GM21381 (cell line): ENCODE measurements at regions not wholly inside any gene's neighbourhood (a gene's known extent, or its start where the extent isn't known, plus 50 kb on each side); places are given as distances from the start of the nearest gene placed in this dataset.
"Not testable (repeated sequence)": the region's sequence is repeated elsewhere in the genome, so short reads cannot be mapped to it uniquely, and the experiment has no call there.

Source experiments
- ATAC-seq: cut with Tn5 transposase; IDR thresholded peaks from one replicate; pipeline ENCODE4 v1.9.1; 2021; ENCODE audit warnings: mild to moderate bottlenecking, moderate library complexity; ENCODE audit not compliant: unreplicated experiment

DNA sequence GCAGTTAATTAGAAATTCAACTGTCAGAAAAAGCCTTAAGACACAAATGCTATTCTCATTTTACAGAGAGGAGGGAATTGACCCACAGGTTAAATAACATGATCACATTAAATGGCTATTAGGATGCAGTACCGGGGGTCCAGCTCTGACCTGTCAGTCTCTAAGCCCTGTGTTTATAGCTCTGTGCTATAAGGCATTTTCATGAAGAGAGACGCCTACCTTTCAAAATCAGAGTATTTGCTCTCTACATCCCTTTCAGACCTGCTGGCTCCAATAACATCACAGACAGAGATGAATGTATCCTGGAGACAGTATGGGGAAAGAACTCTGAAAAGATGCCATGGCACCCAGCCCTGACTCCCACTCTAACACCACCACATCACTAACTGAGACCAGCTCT, 189.9 kb upstream of the PRSS58 start:
- ATAC-seq, result no peak

DNA sequence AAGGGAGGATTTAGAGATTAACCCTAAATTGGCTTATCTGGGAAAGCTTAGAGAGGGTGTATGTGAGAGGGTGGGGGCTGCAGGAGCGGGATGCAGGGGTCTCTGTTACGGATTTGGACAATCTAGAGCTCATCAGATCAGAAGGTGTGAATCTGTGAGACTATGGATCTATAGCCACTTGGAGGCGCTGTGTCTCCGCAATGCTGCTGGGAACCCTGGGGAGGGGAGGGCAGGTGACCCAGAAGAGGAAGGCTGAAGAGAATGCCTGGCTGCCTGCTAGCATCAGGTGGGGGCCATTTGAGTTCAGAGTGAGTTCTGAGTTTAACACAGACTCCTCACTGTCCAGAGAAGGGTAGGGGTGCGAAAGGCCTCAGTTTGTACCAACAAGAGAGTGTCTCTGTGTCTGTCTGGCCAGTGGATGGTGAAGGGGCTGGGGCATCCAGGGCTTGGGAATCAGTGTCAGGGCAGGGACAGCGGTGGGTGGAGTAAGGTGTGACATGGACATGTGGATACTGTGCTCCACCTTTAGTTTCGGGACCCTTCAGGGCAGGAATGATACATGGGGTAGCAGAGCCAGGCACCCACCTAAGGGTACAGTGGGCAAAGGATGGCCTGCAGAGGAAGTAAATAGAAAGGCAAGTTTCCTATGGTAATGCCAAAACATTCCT, 187.3 kb upstream of the PRSS58 start:
- ATAC-seq, result no peak

DNA sequence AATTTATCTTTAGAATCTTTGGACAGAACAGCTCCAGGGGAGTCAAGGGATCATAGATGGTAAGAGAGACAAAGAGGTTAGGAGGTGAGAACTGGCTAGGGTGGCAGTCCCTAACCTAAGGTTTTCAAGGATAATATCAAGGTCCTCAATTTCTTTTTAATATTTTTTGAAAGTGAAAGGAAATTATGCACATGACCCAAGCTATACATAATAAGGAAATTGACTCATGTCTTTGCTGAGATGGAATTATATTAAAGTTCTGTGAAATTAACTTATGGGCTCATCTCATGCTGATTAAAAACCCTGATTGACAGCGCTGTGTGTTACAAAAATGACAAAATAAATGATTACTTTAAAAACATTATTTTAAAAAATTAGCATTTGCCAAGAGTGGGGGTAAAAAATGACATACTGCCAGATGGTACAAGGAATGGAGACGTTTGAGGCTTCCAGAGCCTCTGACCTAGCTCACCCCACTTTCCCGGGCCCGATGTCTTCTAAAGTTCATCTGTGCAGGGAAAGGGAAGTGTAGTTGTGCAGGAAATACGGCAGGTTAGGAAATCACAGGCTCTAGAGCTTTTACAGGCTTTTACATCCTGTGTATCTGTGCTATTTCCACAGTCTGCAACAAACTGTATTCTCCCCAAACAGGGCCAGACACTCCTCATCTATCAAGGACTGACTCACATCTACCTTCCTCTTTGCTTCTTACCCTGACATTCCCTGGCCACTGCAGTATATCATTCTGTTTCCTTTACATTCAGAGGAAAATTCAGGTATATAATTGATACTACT, 185.6 kb upstream of the PRSS58 start:
- ATAC-seq, result no peak

DNA sequence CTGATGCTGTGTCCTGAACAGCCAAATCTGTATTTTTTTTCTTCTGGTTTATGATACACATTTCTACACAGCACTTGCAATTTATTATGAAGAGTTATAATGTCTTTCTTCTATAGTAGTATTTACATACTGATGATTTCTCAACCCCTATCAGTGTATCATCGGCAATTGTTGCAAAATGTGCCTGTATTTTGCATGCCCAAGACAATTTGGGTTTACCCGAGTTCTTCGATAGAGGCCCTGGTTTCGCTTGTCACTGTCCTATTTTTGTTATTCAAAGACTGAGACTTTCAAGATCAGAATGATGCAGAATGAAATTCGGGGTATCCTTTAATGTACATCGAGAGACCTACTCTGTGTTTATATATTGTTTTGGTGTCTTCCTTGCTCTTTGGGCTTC, 184.5 kb upstream of the PRSS58 start:
- no peak for ATAC-seq

DNA sequence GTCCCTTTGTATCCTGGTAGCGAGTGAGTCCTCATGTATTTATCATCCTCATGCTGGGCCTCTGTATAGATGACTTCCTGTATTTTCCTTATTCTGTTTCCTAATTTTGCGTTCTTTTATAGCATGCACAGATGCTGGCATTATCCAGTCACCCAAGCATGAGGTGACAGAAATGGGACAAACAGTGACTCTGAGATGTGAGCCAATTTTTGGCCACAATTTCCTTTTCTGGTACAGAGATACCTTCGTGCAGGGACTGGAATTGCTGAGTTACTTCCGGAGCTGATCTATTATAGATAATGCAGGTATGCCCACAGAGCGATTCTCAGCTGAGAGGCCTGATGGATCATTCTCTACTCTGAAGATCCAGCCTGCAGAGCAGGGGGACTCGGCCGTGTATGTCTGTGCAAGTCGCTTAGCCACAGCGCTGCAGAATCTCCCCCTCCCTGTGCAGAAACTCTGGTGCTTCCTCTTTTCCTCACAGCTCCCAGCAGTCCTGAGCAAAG, 183.1 kb upstream of the PRSS58 start:
- peak; percentile 46 for ATAC-seq

DNA sequence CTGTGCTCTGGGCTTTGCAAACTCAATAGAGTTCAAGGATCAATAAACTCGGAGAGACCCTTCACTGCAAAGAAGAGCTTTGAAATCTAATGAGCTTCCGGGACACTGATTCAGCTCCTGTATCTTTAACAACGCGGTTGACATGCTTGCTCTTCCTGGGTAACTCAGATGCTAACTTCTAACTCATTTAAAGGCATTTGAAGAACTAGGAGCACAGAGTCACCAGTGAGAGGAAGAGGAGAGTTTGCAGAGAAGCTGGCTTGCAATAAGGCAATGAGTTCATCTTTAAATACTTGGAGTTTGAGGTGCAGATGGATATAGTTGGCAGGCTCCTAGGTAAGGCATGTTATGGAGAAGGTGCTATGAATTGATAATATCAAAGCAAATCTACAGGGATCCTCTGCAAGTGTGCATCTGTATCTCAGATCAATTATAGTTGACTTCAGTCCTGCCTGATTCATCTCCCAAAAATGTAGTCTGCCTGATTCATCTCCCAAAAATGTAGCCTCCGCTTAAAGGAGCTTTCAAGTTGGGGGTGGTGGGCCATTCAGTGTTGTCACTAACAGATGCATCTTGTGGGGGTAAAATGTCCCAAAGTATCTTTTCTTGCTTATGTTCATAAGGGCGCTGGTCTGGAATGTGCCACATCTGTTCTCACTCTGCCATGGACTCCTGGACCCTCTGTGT, 182.5 kb upstream of the PRSS58 start:
- no peak for ATAC-seq

DNA sequence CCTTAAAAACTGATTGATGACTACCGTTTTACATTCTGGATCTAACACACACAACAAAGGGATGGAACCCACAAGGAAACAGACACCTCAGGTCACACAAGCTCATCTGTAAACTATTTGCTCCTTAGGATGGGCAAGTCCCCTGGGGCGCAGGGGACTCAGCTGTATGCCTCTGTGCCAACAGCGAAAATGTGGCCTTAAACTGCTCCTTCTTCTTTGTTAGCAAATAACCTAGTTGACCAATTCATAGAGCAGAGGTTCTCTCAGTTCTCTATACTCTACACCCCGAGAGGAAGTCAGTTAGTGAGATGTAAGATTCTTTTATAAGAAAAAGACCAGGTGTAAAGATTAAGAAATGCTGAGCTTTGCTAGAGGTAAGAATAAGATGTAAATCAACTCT, 181.9 kb upstream of the PRSS58 start:
- peak; percentile 50 for ATAC-seq

DNA sequence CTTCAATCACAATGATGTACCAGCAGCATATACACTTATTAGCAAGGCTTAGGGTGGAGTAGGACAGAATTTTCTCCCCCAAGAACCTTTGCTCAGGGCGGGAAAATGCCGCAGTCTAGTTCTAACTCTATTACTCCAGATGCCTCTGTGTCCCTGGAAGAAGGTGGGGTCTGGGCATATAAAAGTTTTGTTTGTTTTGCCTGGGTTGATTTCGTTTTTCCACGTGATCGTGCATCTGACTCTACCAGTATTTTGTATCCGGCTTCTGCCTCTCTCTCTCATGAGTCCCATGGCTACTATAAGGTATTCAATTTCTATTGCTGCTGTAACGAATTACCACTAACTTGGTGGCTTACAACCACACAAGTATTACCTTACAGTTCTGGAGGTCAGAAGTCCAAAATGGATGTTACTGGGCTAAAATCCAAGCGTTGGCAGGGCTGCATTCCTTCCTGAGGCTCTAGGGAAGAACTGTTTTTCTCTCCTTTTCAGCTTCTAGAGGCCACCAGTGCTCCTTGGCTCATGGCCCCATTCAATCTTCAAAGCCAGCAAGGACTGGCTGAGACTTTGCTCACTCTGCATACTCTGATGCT, 181.2 kb upstream of the PRSS58 start:
- ATAC-seq, result no peak

DNA sequence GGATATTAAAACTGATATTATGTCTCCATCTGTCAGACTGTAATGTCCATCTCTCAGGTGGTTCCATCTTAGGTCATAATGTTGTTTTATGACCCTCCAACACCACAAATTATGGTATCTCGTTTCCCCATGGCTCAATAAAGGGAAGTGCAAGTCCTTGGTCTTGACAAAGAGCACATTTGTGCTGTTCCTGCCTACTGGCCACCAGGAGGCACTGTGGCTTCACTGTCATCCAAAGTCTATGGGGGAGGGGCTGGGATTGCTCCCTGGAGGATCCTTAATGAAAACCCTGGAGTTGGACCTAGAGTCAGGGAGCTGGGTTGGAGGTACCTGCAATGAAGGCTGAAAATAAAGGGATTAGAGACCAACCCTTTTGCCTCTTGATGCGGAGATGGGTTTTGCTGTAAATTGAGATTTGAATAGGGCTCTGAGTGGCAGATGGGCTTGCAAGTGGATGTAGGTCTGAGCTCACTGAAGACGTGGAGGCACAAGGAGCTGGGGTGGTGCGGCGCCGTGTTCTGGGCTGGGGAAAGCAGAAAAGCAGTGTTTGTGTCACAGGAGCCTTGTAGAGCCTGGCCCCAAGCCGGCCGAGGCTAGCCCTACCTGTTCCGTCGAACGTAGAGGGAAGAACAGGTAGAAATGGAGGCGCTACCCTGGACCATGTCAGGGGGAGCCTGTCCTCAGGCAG, 180.5 kb upstream of the PRSS58 start:
- ATAC-seq, result no peak

DNA sequence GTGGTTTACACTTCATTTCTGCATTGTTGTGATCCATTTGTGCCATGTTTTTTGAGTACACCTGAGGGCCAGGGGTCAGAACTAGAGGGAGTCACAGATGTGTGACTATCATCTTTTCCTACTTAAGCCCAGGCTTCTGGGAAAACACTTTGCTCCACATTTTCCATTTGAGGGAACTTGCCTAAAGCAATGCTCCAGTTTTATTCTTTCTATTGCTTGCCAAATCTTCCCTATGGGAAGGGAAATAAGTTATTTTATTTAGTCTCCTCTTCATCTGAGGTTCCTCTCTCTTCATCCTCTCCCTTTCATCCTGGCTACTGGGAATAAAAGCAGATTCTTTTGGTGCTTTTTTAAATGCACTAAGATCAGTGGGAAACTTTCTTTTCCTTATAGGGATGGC, 179.9 kb upstream of the PRSS58 start:
- ATAC-seq, result no peak

DNA sequence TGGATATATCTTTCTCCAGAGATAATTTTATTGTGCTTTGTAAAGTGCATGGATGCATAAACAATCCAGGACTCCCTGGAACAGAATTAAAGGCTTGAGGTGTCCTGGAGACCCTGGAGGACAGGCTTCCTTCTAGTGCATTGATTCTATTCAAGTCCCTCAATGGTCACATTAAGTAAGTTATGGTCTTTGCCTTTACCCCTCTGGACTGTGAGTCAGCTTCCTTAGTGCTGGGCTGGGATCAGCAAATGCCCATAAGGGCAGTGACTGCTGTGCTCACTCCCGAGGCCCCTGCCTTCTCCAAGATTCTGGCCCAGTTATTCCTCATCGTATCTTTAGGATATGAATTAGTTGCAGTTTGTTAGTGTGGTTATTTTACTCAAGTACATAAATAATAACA, 178.7 kb upstream of the PRSS58 start:
- ATAC-seq, result no peak

DNA sequence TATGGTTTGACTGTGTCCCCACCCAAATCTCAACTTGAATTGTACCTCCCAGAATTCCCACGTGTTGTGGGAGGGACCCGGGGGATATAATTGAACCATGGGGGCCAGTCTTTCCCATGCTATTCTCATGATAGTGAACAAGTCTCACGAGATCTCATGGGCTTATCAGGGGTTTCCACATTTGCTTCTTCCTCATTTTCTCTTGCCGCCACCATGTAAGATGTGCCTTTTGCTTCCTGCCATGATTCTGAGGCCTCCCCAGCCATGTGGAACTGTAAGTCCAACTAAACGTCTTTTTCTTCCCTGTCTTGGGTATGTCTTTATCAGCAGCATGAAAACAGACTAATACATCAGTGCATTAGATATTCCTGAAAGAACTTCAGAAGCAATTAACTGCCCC, 177.7 kb upstream of the PRSS58 start:
- ATAC-seq, result not testable (repeated sequence)

DNA sequence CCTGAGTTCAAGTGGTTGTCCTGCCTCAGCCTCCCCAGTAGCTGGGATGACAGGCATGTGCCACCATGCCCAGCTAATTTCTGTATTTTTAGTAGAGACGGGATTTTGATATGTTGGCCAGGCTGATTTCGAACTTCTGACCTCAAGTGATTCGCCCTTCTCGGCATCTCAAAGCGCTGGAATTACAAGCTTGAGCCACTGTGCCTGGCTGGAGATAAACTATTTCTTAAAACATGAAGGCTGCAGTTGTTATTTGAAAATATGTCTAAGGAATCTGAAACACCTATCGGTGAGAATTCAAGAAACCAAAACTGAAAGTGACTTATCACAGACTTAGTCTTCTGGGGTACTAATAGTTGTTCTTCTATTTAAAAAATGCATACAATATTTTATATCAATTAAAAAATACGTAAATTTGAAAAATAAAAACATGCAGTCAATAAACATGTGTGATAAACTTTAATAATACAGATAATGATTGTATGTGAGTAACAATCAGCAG, 176.9 kb upstream of the PRSS58 start:
- ATAC-seq, result no peak

DNA sequence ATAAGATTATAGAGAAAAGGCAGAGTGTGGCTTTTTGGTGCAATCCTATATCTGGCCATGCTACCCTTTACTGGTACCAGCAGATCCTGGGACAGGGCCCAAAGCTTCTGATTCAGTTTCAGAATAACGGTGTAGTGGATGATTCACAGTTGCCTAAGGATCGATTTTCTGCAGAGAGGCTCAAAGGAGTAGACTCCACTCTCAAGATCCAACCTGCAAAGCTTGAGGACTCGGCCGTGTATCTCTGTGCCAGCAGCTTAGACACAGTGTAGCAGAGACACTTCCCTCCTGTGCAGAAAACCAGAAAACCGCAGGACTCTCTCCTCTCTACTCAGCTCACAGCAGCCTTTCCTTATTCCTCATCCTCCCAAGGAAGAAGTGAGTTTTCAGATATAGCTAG, 176.3 kb upstream of the PRSS58 start:
- ATAC-seq, result not testable (repeated sequence)

DNA sequence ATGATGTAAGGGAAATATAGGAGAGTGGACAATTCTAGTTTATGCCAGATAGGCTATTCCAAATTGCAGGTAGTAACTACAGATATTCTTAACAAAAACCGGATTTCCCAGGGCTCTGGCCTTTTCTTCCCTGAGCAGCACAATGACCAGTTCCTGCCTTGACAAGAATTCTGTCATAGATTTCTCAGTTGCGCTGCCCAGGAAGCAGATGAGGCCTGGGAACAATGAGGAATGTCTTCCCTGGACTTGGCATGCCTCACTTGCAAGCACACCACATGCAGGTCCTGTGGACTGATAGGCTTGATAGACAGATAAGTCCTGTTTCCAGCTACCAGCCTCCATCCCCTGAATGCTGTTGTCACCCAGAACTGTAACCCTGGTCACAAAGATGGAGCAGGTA, 174.5 kb upstream of the PRSS58 start:
- ATAC-seq, result no peak

DNA sequence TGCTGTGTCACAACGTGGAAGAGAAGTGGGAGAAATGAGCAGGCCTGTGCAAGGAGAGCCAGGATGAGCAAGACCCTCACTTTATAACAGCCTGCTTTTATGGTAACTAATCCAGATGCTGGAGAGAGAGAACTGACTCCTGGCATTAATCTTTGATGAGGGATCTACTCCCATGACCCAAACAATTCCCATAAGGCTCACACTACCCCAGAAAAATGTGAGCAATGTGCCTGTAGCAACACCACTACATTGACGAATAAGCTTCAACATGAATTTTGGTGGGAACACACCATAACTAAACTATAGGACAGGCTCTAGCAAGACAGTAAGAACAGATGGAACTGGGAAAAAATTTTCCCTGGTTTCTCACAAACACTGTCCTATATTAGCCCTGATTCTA, 173.6 kb upstream of the PRSS58 start:
- ATAC-seq, result no peak

DNA sequence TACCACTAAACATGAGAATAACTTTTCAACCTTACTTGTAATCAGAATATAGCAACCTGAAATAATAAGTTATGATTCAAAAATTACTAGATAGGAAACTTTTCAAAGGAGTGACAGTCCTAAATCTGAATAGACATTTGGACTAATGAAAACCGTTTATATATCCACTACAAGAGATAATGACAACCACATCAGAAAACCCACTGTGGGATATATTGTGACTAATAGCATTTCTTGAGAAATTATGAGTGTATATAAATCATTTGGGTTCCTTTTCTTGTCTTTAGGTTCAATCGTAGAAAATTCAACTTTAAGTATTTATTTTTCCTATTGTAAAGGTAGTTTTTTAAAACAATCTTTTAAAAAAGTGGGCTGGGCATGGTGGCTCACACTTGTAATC, 170.2 kb upstream of the PRSS58 start:
- no peak for ATAC-seq

DNA sequence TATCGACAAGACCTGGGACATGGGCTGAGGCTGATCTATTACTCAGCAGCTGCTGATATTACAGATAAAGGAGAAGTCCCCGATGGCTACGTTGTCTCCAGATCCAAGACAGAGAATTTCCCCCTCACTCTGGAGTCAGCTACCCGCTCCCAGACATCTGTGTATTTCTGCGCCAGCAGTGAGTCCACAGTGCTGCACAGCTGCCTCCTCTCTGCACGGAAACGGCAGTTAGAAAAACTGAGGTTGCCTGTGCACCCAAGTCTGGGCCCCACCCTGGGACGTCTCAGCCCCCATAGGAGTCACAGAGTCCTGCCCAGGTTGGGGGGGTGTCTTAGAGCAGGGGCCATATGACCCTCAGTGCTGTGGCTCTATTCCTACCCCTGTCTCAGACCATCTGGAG, 167.4 kb upstream of the PRSS58 start:
- no peak for ATAC-seq

DNA sequence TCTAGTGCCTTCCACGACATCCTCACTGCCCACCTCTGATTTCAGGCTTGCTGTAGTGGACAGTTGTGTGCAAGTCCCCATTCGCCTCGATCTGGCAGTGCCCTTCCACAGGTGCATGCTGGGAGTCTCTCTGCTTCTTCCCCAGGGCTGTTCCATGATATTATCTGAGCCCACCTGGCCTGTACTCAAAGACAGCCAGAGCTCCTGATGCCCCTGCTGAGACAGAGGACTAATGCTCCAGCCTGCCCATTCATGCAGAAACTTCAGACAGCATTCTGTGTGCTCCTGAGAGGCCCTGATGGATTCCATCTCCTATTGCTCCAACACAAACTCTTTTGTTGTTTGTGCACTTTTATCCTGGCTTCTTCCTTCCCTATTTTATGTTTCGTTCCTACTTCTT, 164.8 kb upstream of the PRSS58 start:
- ATAC-seq, result no peak

DNA sequence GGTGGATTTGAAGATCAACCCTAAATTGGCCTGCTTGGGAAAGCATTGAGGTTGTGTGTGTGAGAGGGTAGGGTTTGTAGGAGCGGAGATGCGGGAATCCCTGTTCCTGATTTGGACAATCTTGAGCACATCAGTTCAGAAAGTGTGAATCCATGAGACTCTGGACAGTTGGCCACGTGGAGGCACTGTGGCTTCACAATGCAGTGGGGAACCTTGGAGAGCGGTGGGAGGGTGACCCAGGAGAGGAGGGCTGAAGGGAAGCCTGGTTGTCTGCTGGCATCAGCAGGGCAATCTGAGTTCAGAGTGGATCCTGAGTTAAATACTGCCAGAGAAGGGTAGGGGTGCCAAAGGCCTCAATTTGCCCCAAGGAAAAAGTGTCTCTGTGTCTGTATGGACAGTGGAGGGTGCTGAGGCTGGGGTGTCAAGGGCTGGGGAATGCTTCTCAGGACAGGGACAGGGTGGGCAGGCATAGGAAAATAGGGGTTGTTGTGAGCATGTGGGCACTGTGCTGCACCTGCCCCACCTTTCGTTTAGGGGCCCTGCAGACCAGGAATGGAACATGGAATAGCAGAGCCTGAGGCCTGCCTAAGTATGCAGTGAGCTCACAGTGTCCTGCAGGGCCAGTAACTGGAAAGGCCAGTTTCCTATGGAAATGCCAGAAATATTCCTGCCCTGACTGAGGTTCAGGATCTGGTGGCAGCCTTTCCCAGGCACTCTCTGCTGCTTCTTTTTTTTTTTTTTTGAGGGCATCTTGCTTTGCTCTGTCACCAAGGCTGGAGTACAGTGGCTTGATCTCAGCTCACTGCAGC, 162.9 kb upstream of the PRSS58 start:
- ATAC-seq, result no peak
